ENCODE measurements at regions not wholly inside any gene's neighbourhood (a gene's known extent, or its start where the extent isn't known, plus 50 kb on each side); places are given as distances from the start of the nearest gene placed in this dataset.

GRCh38 chr13:97627566-97627965 is 193.6 kb downstream of the RAP2A start:
- H3K9me2 ChIP-seq (ENCODE audit: low read depth, low read length), result no peaks in the 10 kb centered on the region
- no peaks in the 10 kb centered on the region for H3F3A ChIP-seq (ENCODE audit: insufficient read depth, low read length)
- no peaks in the 10 kb centered on the region for H4K20me1 ChIP-seq (ENCODE audit: insufficient read depth, low read length)
- H3K36me3 ChIP-seq (ENCODE audit: insufficient read depth, low read length), result no peaks in the 10 kb centered on the region
- no peak overlapping the region for H3K4me2 ChIP-seq (ENCODE audit: low read length)
- H3K79me2 ChIP-seq (ENCODE audit: insufficient read depth, low read length), result no peaks in the 10 kb centered on the region
- H3K9ac ChIP-seq (ENCODE audit: low read length), result no peak overlapping the region
- H3K27me3 ChIP-seq (ENCODE audit: insufficient read depth, low read length), result 0 out of 2 replicates have a peak, but pooled peaks cover 9% of the 10 kb centered on the region
- no peak overlapping the region for H3K27ac ChIP-seq (ENCODE audit: low read depth, low read length, poor library complexity, severe bottlenecking)
- no peaks in the 10 kb centered on the region for H3K9me3 ChIP-seq (ENCODE audit: low read length)
- no peak overlapping the region for H2AFZ ChIP-seq (ENCODE audit: low read length)
- H3K4me1 ChIP-seq (ENCODE audit: insufficient read depth, low read length, severe bottlenecking), result no peaks in the 10 kb centered on the region
- no peak overlapping the region for H3K4me3 ChIP-seq (ENCODE audit: low read depth, low read length, poor library complexity, severe bottlenecking)
- TF ChIP-seq CTCF (IDR thresholded peaks at IDR 0.05; ENCODE audit: low read length) (no peak), EZH2 (IDR thresholded peaks at IDR 0.05; ENCODE audit: borderline replicate concordance, low read length) (no peak)

GRCh38 chr13:97629601-97630272 is 195.8 kb downstream of the RAP2A start:
- TF ChIP-seq CTCF (IDR thresholded peaks at IDR 0.05; ENCODE audit: low read length), result no peak
- TF ChIP-seq EZH2 (IDR thresholded peaks at IDR 0.05; ENCODE audit: borderline replicate concordance, low read length), result no peak
- Histone ChIP-seq H3K9ac (ENCODE audit: low read length) (no peak overlapping the region), H3K27me3 (ENCODE audit: insufficient read depth, low read length) (0 out of 2 replicates have a peak, but pooled peaks cover 9% of the 10 kb centered on the region), H3K9me3 (ENCODE audit: low read length) (no peaks in the 10 kb centered on the region), H3K36me3 (ENCODE audit: insufficient read depth, low read length) (no peaks in the 10 kb centered on the region), H3K79me2 (ENCODE audit: insufficient read depth, low read length) (no peaks in the 10 kb centered on the region), H2AFZ (ENCODE audit: low read length) (no peak overlapping the region), H3K4me2 (ENCODE audit: low read length) (no peak overlapping the region), H3K27ac (ENCODE audit: low read depth, low read length, poor library complexity, severe bottlenecking) (no peak overlapping the region), H4K20me1 (ENCODE audit: insufficient read depth, low read length) (no peaks in the 10 kb centered on the region), H3K4me3 (ENCODE audit: low read depth, low read length, poor library complexity, severe bottlenecking) (no peak overlapping the region), H3K4me1 (ENCODE audit: insufficient read depth, low read length, severe bottlenecking) (no peaks in the 10 kb centered on the region), H3K9me2 (ENCODE audit: low read depth, low read length) (no peaks in the 10 kb centered on the region), H3F3A (ENCODE audit: insufficient read depth, low read length) (no peaks in the 10 kb centered on the region)

DNA sequence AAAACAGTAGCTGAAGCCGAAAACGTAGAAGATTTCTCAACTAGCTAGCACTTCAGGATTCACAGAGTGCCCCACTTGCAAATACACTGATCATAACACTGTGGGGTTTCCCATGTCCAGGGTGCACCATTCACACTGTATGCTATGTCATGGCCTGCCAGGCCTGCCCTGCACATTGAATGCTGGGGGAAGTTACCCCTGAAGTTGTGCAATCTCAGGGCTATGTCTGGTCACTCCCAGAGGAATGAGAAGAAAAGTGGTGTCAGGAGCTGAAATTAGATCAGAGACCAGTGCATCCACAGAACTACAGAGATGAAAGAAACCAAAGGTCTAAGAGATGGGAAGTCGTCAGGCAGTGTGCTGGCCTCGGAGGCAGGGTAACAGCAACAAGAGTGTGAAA is 196.8 kb downstream of the RAP2A start:
- H3K36me3 ChIP-seq (ENCODE audit: insufficient read depth, low read length), result no peaks in the 10 kb centered on the region
- H3K4me3 ChIP-seq (ENCODE audit: low read depth, low read length, poor library complexity, severe bottlenecking), result no peak overlapping the region
- H3K27ac ChIP-seq (ENCODE audit: low read depth, low read length, poor library complexity, severe bottlenecking), result no peak overlapping the region
- no peak overlapping the region for H3K9ac ChIP-seq (ENCODE audit: low read length)
- no peaks in the 10 kb centered on the region for H3K9me3 ChIP-seq (ENCODE audit: low read length)
- no peaks in the 10 kb centered on the region for H3K79me2 ChIP-seq (ENCODE audit: insufficient read depth, low read length)
- no peak overlapping the region for H3K4me2 ChIP-seq (ENCODE audit: low read length)
- H2AFZ ChIP-seq (ENCODE audit: low read length), result no peak overlapping the region
- TF ChIP-seq CTCF (IDR thresholded peaks at IDR 0.05; ENCODE audit: low read length) (no peak), EZH2 (IDR thresholded peaks at IDR 0.05; ENCODE audit: borderline replicate concordance, low read length) (no peak)
- H3K9me2 ChIP-seq (ENCODE audit: low read depth, low read length), result no peaks in the 10 kb centered on the region
- no peaks in the 10 kb centered on the region for H4K20me1 ChIP-seq (ENCODE audit: insufficient read depth, low read length)
- H3F3A ChIP-seq (ENCODE audit: insufficient read depth, low read length), result no peaks in the 10 kb centered on the region
- no peaks in the 10 kb centered on the region for H3K4me1 ChIP-seq (ENCODE audit: insufficient read depth, low read length, severe bottlenecking)
- 0 out of 2 replicates have a peak, but pooled peaks cover 9% of the 10 kb centered on the region for H3K27me3 ChIP-seq (ENCODE audit: insufficient read depth, low read length)

Measured in OCI-LY1 (cell line).